CD4-positive, CD25-positive, alpha-beta regulatory T cell (primary cell): ENCODE measurements at regions not wholly inside any gene's neighbourhood (a gene's known extent, or its start where the extent isn't known, plus 50 kb on each side); places are given as distances from the start of the nearest gene placed in this dataset.

Source experiments
- ATAC-seq, 2 donors: fragments of 150-1000 bp; cut with Tn5 transposase; one replicate each; pipeline ENCODE4 v1.10.0; 2021; ENCODE audit warnings: low read depth in 2 of 2, moderate number of reproducible peaks in 2 of 2, moderate library complexity in 1 of 2
- DNase-seq, 3 donors: peaks; one replicate each; pipeline versions ENCODE4 v3.0.0 to v3.0.0-alpha.2; 2012 to 2022; ENCODE audit warnings: mixed read lengths in 1 of 3
- H3K27ac ChIP-seq: one replicate; pipeline ENCODE4 v1.7.0; 2013; ENCODE audit warnings: mild to moderate bottlenecking, low read length; ENCODE audit not compliant: insufficient read depth, poor library complexity, severe bottlenecking
- H3K27me3 ChIP-seq: one replicate; pipeline ENCODE4 v1.7.0; 2013; ENCODE audit warnings: low read length; ENCODE audit not compliant: control insufficient read depth, insufficient read depth
- H3K36me3 ChIP-seq: one replicate; pipeline ENCODE4 v1.7.0; 2013; ENCODE audit warnings: mild to moderate bottlenecking, low read length, moderate library complexity; ENCODE audit not compliant: control insufficient read depth, insufficient read depth
- H3K4me1 ChIP-seq: 2 replicates; pipeline ENCODE4 v1.7.0; 2013; ENCODE audit warnings: mild to moderate bottlenecking, low read length; ENCODE audit not compliant: insufficient read depth, control insufficient read depth, poor library complexity, severe bottlenecking
- H3K4me3 ChIP-seq: one replicate; pipeline ENCODE4 v1.7.0; 2013; ENCODE audit warnings: low read depth, mild to moderate bottlenecking, low read length, moderate library complexity
- H3K9me3 ChIP-seq, 2 experiments: 1 replicate in 1 of 2; 2 replicates in 1 of 2; pipeline ENCODE4 v1.7.0; 2013; ENCODE audit warnings: low read length in 2 of 2, mild to moderate bottlenecking in 1 of 2, moderate library complexity in 1 of 2; ENCODE audit not compliant: control insufficient read depth in 2 of 2
- H3K27ac Mint-ChIP-seq, 3 donors: one replicate each; pipeline ENCODE4 v1.8.0; 2020 to 2022; ENCODE audit warnings: mild to moderate bottlenecking in 3 of 3, mixed read lengths in 3 of 3, moderate library complexity in 2 of 3
- H3K27me3 Mint-ChIP-seq: one replicate; pipeline ENCODE4 v1.8.0; 2022; ENCODE audit warnings: mild to moderate bottlenecking, mixed read lengths
- H3K36me3 Mint-ChIP-seq: one replicate; pipeline ENCODE4 v1.8.0; 2020; ENCODE audit warnings: mixed read lengths
- H3K4me1 Mint-ChIP-seq, 4 donors: one replicate each; pipeline ENCODE4 v1.8.0; 2020 to 2022; ENCODE audit warnings: mixed read lengths in 4 of 4, mild to moderate bottlenecking in 1 of 4
- H3K4me3 Mint-ChIP-seq, 4 donors: one replicate each; pipeline ENCODE4 v1.8.0; 2020 to 2022; ENCODE audit warnings: mild to moderate bottlenecking in 4 of 4, mixed read lengths in 4 of 4, moderate library complexity in 3 of 4
- H3K9me3 Mint-ChIP-seq, 7 donors: one replicate each; pipeline ENCODE4 v1.8.0; 2020 to 2022; ENCODE audit warnings: mixed read lengths in 7 of 7, mild to moderate bottlenecking in 3 of 7, moderate library complexity in 2 of 7

- H3K4me1 ChIP-seq = no peaks in the 10 kb centered on the region
- Mint-ChIP-seq H3K9me3 (peaks cover 0 to 19% (median 4%) of the 10 kb centered on the region in 7 donors), H3K4me3 (no peak overlapping the region), H3K36me3 (no peaks in the 10 kb centered on the region), H3K4me1 (no peaks in the 10 kb centered on the region), H3K27ac (no peak overlapping the region), H3K27me3 (no peaks in the 10 kb centered on the region)
- ATAC-seq = no peak
- no peak overlapping the region for H3K4me3 ChIP-seq
- DNase-seq = no peak
- no peaks in the 10 kb centered on the region for H3K36me3 ChIP-seq
- no peaks in the 10 kb centered on the region for H3K27me3 ChIP-seq
- no peak overlapping the region for H3K27ac ChIP-seq
- no peaks in the 10 kb centered on the region for H3K9me3 ChIP-seq
These were observed 900.3 kb downstream of the IPMK start for GRCh38 chr10:57367412-57367811.

GRCh38 chr10:57362811-57363210 is 904.9 kb downstream of the IPMK start:
- no peaks in the 10 kb centered on the region for H3K9me3 ChIP-seq
- Mint-ChIP-seq H3K4me3 (no peak overlapping the region), H3K36me3 (no peaks in the 10 kb centered on the region), H3K27ac (no peak overlapping the region), H3K27me3 (no peaks in the 10 kb centered on the region), H3K9me3 (peaks cover 0 to 10% (median 0%) of the 10 kb centered on the region in 7 donors), H3K4me1 (no peaks in the 10 kb centered on the region)
- H3K27me3 ChIP-seq = no peaks in the 10 kb centered on the region
- H3K36me3 ChIP-seq = no peaks in the 10 kb centered on the region
- no peak overlapping the region for H3K4me3 ChIP-seq
- H3K27ac ChIP-seq = no peak overlapping the region
- ATAC-seq (no peak), DNase-seq (no peak)
- H3K4me1 ChIP-seq = no peaks in the 10 kb centered on the region

- H3K27ac Mint-ChIP-seq = no peak overlapping the region
- Histone ChIP-seq H3K4me3 (no peak overlapping the region), H3K36me3 (no peaks in the 10 kb centered on the region), H3K4me1 (no peaks in the 10 kb centered on the region), H3K27me3 (no peaks in the 10 kb centered on the region), H3K9me3 (peaks cover 0 to 2% of the 10 kb centered on the region in 2 experiments), H3K27ac (no peak overlapping the region)
- no peak for DNase-seq
- H3K36me3 Mint-ChIP-seq = no peaks in the 10 kb centered on the region
- peaks cover 0 to 8% (median 6%) of the 10 kb centered on the region in 7 donors for H3K9me3 Mint-ChIP-seq
- H3K27me3 Mint-ChIP-seq = no peaks in the 10 kb centered on the region
- ATAC-seq = no peak
- no peak overlapping the region for H3K4me3 Mint-ChIP-seq
- no peaks in the 10 kb centered on the region for H3K4me1 Mint-ChIP-seq
These were observed 914.2 kb downstream of the IPMK start for GRCh38 chr10:57353403-57354003.

- DNase-seq (no peak), ATAC-seq (no peak)
- H3K27ac Mint-ChIP-seq = no peak overlapping the region
- no peak overlapping the region for H3K4me3 Mint-ChIP-seq
- H3K9me3 Mint-ChIP-seq = peaks cover 0 to 13% (median 9%) of the 10 kb centered on the region in 7 donors
- H3K4me1 ChIP-seq = no peaks in the 10 kb centered on the region
- no peaks in the 10 kb centered on the region for H3K36me3 ChIP-seq
- no peaks in the 10 kb centered on the region for H3K27me3 ChIP-seq
- H3K9me3 ChIP-seq = peaks cover 0 to 2% of the 10 kb centered on the region in 2 experiments
- no peaks in the 10 kb centered on the region for H3K27me3 Mint-ChIP-seq
- H3K36me3 Mint-ChIP-seq = no peaks in the 10 kb centered on the region
- no peak overlapping the region for H3K4me3 ChIP-seq
- no peaks in the 10 kb centered on the region for H3K4me1 Mint-ChIP-seq
- H3K27ac ChIP-seq = no peak overlapping the region
These were observed 916.6 kb downstream of the IPMK start for GRCh38 chr10:57351076-57351475.

GRCh38 chr10:57341294-57341693 is 926.4 kb downstream of the IPMK start:
- DNase-seq (no peak), ATAC-seq (no peak)
- Histone ChIP-seq H3K27ac (no peak overlapping the region), H3K36me3 (no peaks in the 10 kb centered on the region), H3K27me3 (no peaks in the 10 kb centered on the region), H3K9me3 (peaks cover 0 to 21% of the 10 kb centered on the region in 2 experiments), H3K4me1 (no peaks in the 10 kb centered on the region), H3K4me3 (no peak overlapping the region)
- H3K4me3 Mint-ChIP-seq = no peak overlapping the region
- H3K9me3 Mint-ChIP-seq = peaks cover 0 to 19% (median 4%) of the 10 kb centered on the region in 7 donors
- H3K27ac Mint-ChIP-seq = no peak overlapping the region
- H3K27me3 Mint-ChIP-seq = no peaks in the 10 kb centered on the region
- no peaks in the 10 kb centered on the region for H3K4me1 Mint-ChIP-seq
- no peaks in the 10 kb centered on the region for H3K36me3 Mint-ChIP-seq

- no peak overlapping the region for H3K27ac Mint-ChIP-seq
- H3K27ac ChIP-seq = no peak overlapping the region
- H3K27me3 ChIP-seq = no peaks in the 10 kb centered on the region
- no peak overlapping the region for H3K4me3 Mint-ChIP-seq
- DNase-seq (peak in 2 of 3 donors; percentile 1 to 39), ATAC-seq (no peak)
- H3K36me3 Mint-ChIP-seq = no peaks in the 10 kb centered on the region
- no peaks in the 10 kb centered on the region for H3K4me1 Mint-ChIP-seq
- peaks cover 0 to 15% of the 10 kb centered on the region in 2 experiments for H3K9me3 ChIP-seq
- no peaks in the 10 kb centered on the region for H3K27me3 Mint-ChIP-seq
- peaks cover 0 to 10% (median 3%) of the 10 kb centered on the region in 7 donors for H3K9me3 Mint-ChIP-seq
- no peaks in the 10 kb centered on the region for H3K36me3 ChIP-seq
- no peak overlapping the region for H3K4me3 ChIP-seq
- H3K4me1 ChIP-seq = no peaks in the 10 kb centered on the region
These were observed 928.7 kb downstream of the IPMK start for GRCh38 chr10:57338823-57339558.

GRCh38 chr10:57336865-57337264 is 930.8 kb downstream of the IPMK start:
- Histone ChIP-seq H3K9me3 (no peaks in the 10 kb centered on the region), H3K4me1 (no peaks in the 10 kb centered on the region), H3K4me3 (no peak overlapping the region), H3K27ac (no peak overlapping the region), H3K27me3 (no peaks in the 10 kb centered on the region), H3K36me3 (no peaks in the 10 kb centered on the region)
- no peak overlapping the region for H3K4me3 Mint-ChIP-seq
- H3K36me3 Mint-ChIP-seq = no peaks in the 10 kb centered on the region
- no peaks in the 10 kb centered on the region for H3K27me3 Mint-ChIP-seq
- DNase-seq = no peak
- no peaks in the 10 kb centered on the region for H3K4me1 Mint-ChIP-seq
- H3K9me3 Mint-ChIP-seq = peaks cover 0 to 2% (median 0%) of the 10 kb centered on the region in 7 donors
- no peak for ATAC-seq
- no peak overlapping the region for H3K27ac Mint-ChIP-seq

- Mint-ChIP-seq H3K4me1 (no peaks in the 10 kb centered on the region), H3K9me3 (peaks cover 0 to 2% (median 0%) of the 10 kb centered on the region in 7 donors), H3K27me3 (no peaks in the 10 kb centered on the region), H3K36me3 (no peaks in the 10 kb centered on the region), H3K4me3 (no peak overlapping the region), H3K27ac (no peak overlapping the region)
- no peaks in the 10 kb centered on the region for H3K4me1 ChIP-seq
- no peak for ATAC-seq
- DNase-seq = no peak
- H3K9me3 ChIP-seq = no peaks in the 10 kb centered on the region
- no peaks in the 10 kb centered on the region for H3K36me3 ChIP-seq
- H3K27me3 ChIP-seq = no peaks in the 10 kb centered on the region
- no peak overlapping the region for H3K4me3 ChIP-seq
- H3K27ac ChIP-seq = no peak overlapping the region
These were observed 931.4 kb downstream of the IPMK start for GRCh38 chr10:57336341-57336740.
